Uterus (tissue), 3 donors: ENCODE measurements at regions not wholly inside any gene's neighbourhood (a gene's known extent, or its start where the extent isn't known, plus 50 kb on each side); places are given as distances from the start of the nearest gene placed in this dataset.

ENCODE experiments used
- DNase-seq, 2 donors: peaks; one replicate each; pipeline ENCODE4 v3.0.0-alpha.2; 2019 to 2020
- H3K27ac ChIP-seq, 2 donors: fragments of 200-600 bp; sonication (generic); 1 replicate in 1 of 2; 2 replicates in 1 of 2; pipeline ENCODE4 v1.5.1; 2016 to 2018
- H3K27me3 ChIP-seq, 2 donors: fragments of 200-600 bp; sonication (generic); one replicate each; pipeline ENCODE4 v1.5.1; 2018 to 2019; ENCODE audit warnings: control low read depth in 1 of 2
- H3K36me3 ChIP-seq, 2 donors: fragments of 200-600 bp; sonication (generic); one replicate each; pipeline ENCODE4 v1.5.1; 2019; ENCODE audit warnings: control low read depth in 1 of 2
- H3K4me1 ChIP-seq, 2 donors: fragments of 200-600 bp; sonication (generic); one replicate each; pipeline ENCODE4 v1.5.1; 2018 to 2019; ENCODE audit warnings: control low read depth in 1 of 2
- H3K4me3 ChIP-seq, 2 donors: fragments of 200-600 bp; sonication (generic); 1 replicate in 1 of 2; 2 replicates in 1 of 2; pipeline ENCODE4 v1.5.1; 2018 to 2019; ENCODE audit warnings: mild to moderate bottlenecking in 1 of 2
- H3K9me3 ChIP-seq, 2 donors: fragments of 200-600 bp; sonication (generic); one replicate each; pipeline ENCODE4 v1.5.1; 2019; ENCODE audit warnings: control low read depth in 1 of 2
- CTCF ChIP-seq, 4 experiments: fragments of 200-600 bp in 2 of 4; fragments of 450-650 bp in 2 of 4; sonication (generic) in 2 of 4; IDR thresholded peaks; one replicate each; pipeline ENCODE4 v1.5.1; 2016 to 2019; ENCODE audit warnings: antibody characterized with exemption in 4 of 4, mild to moderate bottlenecking in 2 of 4, moderate library complexity in 1 of 4
- POLR2A ChIP-seq, 2 donors: fragments of 450-650 bp; IDR thresholded peaks; one replicate each; pipeline ENCODE4 v1.6.1; 2016; ENCODE audit warnings: antibody characterized with exemption in 2 of 2, mild to moderate bottlenecking in 1 of 2, moderate library complexity in 1 of 2
- intact Hi-C: fragments of 100-400 bp; cut with DNase I; formaldehyde crosslinking; loops from one replicate; pipeline ENCODE4 v1.15.1; 2023; ENCODE audit warnings: low total_unique reads
- donor health status: DM: yes; HTN: yes; CAD: no.

GRCh38 chr18:32548688-32549087 is 78.0 kb upstream of the GAREM1 start:
- TF ChIP-seq CTCF (IDR thresholded peaks at IDR 0.05) (no peak), POLR2A (IDR thresholded peaks at IDR 0.05) (no peak)
- intact Hi-C loops = no loop called here
- H3K27me3 ChIP-seq = no peaks in the 10 kb centered on the region
- no peak for DNase-seq
- H3K36me3 ChIP-seq = no peaks in the 10 kb centered on the region
- no peaks in the 10 kb centered on the region for H3K9me3 ChIP-seq
- H3K4me3 ChIP-seq = no peak overlapping the region
- H3K27ac ChIP-seq = no peak overlapping the region
- H3K4me1 ChIP-seq = no peaks in the 10 kb centered on the region

GRCh38 chr18:32545631-32546030 is 74.9 kb upstream of the GAREM1 start:
- intact Hi-C loops = no loop called here
- DNase-seq = no peak
- Histone ChIP-seq H3K4me3 (no peak overlapping the region), H3K27ac (no peak overlapping the region), H3K27me3 (no peaks in the 10 kb centered on the region), H3K9me3 (no peaks in the 10 kb centered on the region), H3K4me1 (no peaks in the 10 kb centered on the region), H3K36me3 (no peaks in the 10 kb centered on the region)
- TF ChIP-seq POLR2A (IDR thresholded peaks at IDR 0.05) = no peak
- TF ChIP-seq CTCF (IDR thresholded peaks at IDR 0.05) = no peak

GRCh38 chr18:32544088-32544487 is 73.4 kb upstream of the GAREM1 start:
- no peak for DNase-seq
- intact Hi-C loops = no loop called here
- Histone ChIP-seq H3K9me3 (no peaks in the 10 kb centered on the region), H3K27ac (no peak overlapping the region), H3K4me1 (no peaks in the 10 kb centered on the region), H3K36me3 (no peaks in the 10 kb centered on the region), H3K4me3 (no peak overlapping the region), H3K27me3 (no peaks in the 10 kb centered on the region)
- no peak for TF ChIP-seq CTCF (IDR thresholded peaks at IDR 0.05)
- TF ChIP-seq POLR2A (IDR thresholded peaks at IDR 0.05) = no peak

- intact Hi-C loops = no loop called here
- H3K9me3 ChIP-seq = no peaks in the 10 kb centered on the region
- H3K36me3 ChIP-seq = no peaks in the 10 kb centered on the region
- DNase-seq = no peak
- no peaks in the 10 kb centered on the region for H3K27me3 ChIP-seq
- no peaks in the 10 kb centered on the region for H3K4me1 ChIP-seq
- TF ChIP-seq POLR2A (IDR thresholded peaks at IDR 0.05) (no peak), CTCF (IDR thresholded peaks at IDR 0.05) (no peak)
- no peak overlapping the region for H3K27ac ChIP-seq
- no peak overlapping the region for H3K4me3 ChIP-seq
These were observed 71.6 kb upstream of the GAREM1 start for GRCh38 chr18:32542221-32542798.

- H3K4me1 ChIP-seq = no peaks in the 10 kb centered on the region
- no peak for DNase-seq
- no peaks in the 10 kb centered on the region for H3K36me3 ChIP-seq
- no peak overlapping the region for H3K27ac ChIP-seq
- H3K27me3 ChIP-seq = no peaks in the 10 kb centered on the region
- intact Hi-C loops = no loop called here
- TF ChIP-seq POLR2A (IDR thresholded peaks at IDR 0.05) (no peak), CTCF (IDR thresholded peaks at IDR 0.05) (no peak)
- H3K9me3 ChIP-seq = no peaks in the 10 kb centered on the region
- no peak overlapping the region for H3K4me3 ChIP-seq
These were observed 60.4 kb upstream of the GAREM1 start for GRCh38 chr18:32530947-32531651.
